ENCODE measurements at regions not wholly inside any gene's neighbourhood (a gene's known extent, or its start where the extent isn't known, plus 50 kb on each side); places are given as distances from the start of the nearest gene placed in this dataset.

- TF ChIP-seq POLR2AphosphoS5 (IDR thresholded peaks at IDR 0.05; ENCODE audit: low read depth, low read length): no peak
- no peak for TF ChIP-seq TAF1 (IDR thresholded peaks at IDR 0.05; ENCODE audit: borderline replicate concordance, low read depth, low read length)
- no peak for TF ChIP-seq POLR2A (IDR thresholded peaks at IDR 0.05; ENCODE audit: low read depth, low read length)
- no peak for FAIRE-seq
- no peak for DNase-seq (ENCODE audit: insufficient read length)
Measured at GRCh38 chr1:213728593-213729536, 258.9 kb upstream of the PROX1 start.

- DNase-seq (ENCODE audit: insufficient read length) (no peak), FAIRE-seq (no peak)
- TF ChIP-seq POLR2A (IDR thresholded peaks at IDR 0.05; ENCODE audit: low read depth, low read length) (no peak), TAF1 (IDR thresholded peaks at IDR 0.05; ENCODE audit: borderline replicate concordance, low read depth, low read length) (no peak), POLR2AphosphoS5 (IDR thresholded peaks at IDR 0.05; ENCODE audit: low read depth, low read length) (no peak)
Measured at GRCh38 chr1:213733705-213734104, 254.1 kb upstream of the PROX1 start.

DNA sequence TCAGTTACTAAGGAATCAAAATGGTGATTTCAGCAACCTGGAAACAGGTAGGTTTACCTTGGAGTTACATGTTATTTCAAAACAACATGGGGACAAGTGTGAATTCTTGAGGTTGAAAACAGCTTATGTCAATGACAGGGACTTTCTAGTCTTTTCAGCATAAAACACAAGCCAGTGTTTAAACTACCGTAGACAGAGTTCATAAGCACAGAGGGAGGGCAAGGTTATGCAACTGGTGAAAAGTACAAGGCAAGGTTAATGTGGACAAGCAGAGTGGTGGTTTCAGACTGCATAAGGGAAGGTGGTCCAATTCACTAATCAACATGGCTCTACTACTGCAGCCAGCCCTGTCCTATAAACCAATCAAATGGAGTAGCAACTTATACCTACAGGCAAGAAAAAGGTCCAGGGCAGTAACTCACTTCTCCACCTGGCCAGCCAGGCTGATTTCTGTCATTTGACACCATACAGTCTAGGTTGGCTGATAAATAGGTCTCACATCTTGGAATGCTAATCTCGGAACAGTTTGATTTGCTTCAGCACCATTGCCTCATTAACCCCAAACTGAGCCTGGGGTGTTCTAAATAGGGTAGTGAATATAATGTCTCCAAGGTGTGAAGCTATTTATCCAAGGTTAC is 250.3 kb upstream of the PROX1 start:
- FAIRE-seq: no peak
- no peak for DNase-seq (ENCODE audit: insufficient read length)
- TF ChIP-seq POLR2AphosphoS5 (IDR thresholded peaks at IDR 0.05; ENCODE audit: low read depth, low read length) (no peak), TAF1 (IDR thresholded peaks at IDR 0.05; ENCODE audit: borderline replicate concordance, low read depth, low read length) (no peak), POLR2A (IDR thresholded peaks at IDR 0.05; ENCODE audit: low read depth, low read length) (no peak)

GRCh38 chr1:213738658-213739057 is 249.1 kb upstream of the PROX1 start:
- FAIRE-seq: no peak
- no peak for TF ChIP-seq POLR2A (IDR thresholded peaks at IDR 0.05; ENCODE audit: low read depth, low read length)
- no peak for TF ChIP-seq POLR2AphosphoS5 (IDR thresholded peaks at IDR 0.05; ENCODE audit: low read depth, low read length)
- TF ChIP-seq TAF1 (IDR thresholded peaks at IDR 0.05; ENCODE audit: borderline replicate concordance, low read depth, low read length): no peak
- DNase-seq (ENCODE audit: insufficient read length): no peak

- TF ChIP-seq POLR2A (IDR thresholded peaks at IDR 0.05; ENCODE audit: low read depth, low read length) (no peak), TAF1 (IDR thresholded peaks at IDR 0.05; ENCODE audit: borderline replicate concordance, low read depth, low read length) (no peak), POLR2AphosphoS5 (IDR thresholded peaks at IDR 0.05; ENCODE audit: low read depth, low read length) (no peak)
- FAIRE-seq: no peak
- DNase-seq (ENCODE audit: insufficient read length): no peak
Measured at GRCh38 chr1:213742992-213743391, 244.8 kb upstream of the PROX1 start.

- FAIRE-seq (no peak), DNase-seq (ENCODE audit: insufficient read length) (no peak)
- TF ChIP-seq POLR2A (IDR thresholded peaks at IDR 0.05; ENCODE audit: low read depth, low read length) (no peak), TAF1 (IDR thresholded peaks at IDR 0.05; ENCODE audit: borderline replicate concordance, low read depth, low read length) (no peak), POLR2AphosphoS5 (IDR thresholded peaks at IDR 0.05; ENCODE audit: low read depth, low read length) (no peak)
Measured at GRCh38 chr1:213744780-213745179, 243.0 kb upstream of the PROX1 start.

- TF ChIP-seq POLR2AphosphoS5 (IDR thresholded peaks at IDR 0.05; ENCODE audit: low read depth, low read length): no peak
- no peak for TF ChIP-seq POLR2A (IDR thresholded peaks at IDR 0.05; ENCODE audit: low read depth, low read length)
- no peak for TF ChIP-seq TAF1 (IDR thresholded peaks at IDR 0.05; ENCODE audit: borderline replicate concordance, low read depth, low read length)
- no peak for FAIRE-seq
- no peak for DNase-seq (ENCODE audit: insufficient read length)
Measured at GRCh38 chr1:213745451-213745850, 242.3 kb upstream of the PROX1 start.

DNA sequence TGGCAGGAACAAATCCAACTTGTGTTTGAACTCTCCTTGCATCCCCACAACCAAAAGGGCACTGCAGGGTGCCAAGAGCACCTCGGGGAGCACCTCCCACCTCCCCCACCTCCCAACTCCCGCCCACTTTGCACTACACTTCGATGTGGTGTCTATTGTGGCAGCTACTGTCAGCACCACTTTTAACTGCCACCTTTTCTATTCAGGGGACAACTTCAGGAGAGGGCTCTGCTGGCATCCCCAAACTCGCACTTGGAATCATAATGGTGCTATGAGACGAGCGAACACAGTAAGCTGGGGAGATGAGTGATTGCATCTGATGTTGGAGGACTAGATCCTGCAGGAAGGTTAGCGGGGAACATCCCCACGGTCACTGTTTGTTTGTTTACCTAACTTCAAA is 238.2 kb upstream of the PROX1 start:
- FAIRE-seq (no peak), DNase-seq (ENCODE audit: insufficient read length) (no peak)
- TF ChIP-seq TAF1 (IDR thresholded peaks at IDR 0.05; ENCODE audit: borderline replicate concordance, low read depth, low read length): no peak
- no peak for TF ChIP-seq POLR2AphosphoS5 (IDR thresholded peaks at IDR 0.05; ENCODE audit: low read depth, low read length)
- no peak for TF ChIP-seq POLR2A (IDR thresholded peaks at IDR 0.05; ENCODE audit: low read depth, low read length)

- TF ChIP-seq TAF1 (IDR thresholded peaks at IDR 0.05; ENCODE audit: borderline replicate concordance, low read depth, low read length): no peak
- TF ChIP-seq POLR2A (IDR thresholded peaks at IDR 0.05; ENCODE audit: low read depth, low read length): no peak
- no peak for TF ChIP-seq POLR2AphosphoS5 (IDR thresholded peaks at IDR 0.05; ENCODE audit: low read depth, low read length)
- no peak for FAIRE-seq
- no peak for DNase-seq (ENCODE audit: insufficient read length)
Measured at GRCh38 chr1:213750231-213751063, 237.3 kb upstream of the PROX1 start.

- DNase-seq (ENCODE audit: insufficient read length) (no peak), FAIRE-seq (no peak)
- TF ChIP-seq TAF1 (IDR thresholded peaks at IDR 0.05; ENCODE audit: borderline replicate concordance, low read depth, low read length) (no peak), POLR2AphosphoS5 (IDR thresholded peaks at IDR 0.05; ENCODE audit: low read depth, low read length) (no peak), POLR2A (IDR thresholded peaks at IDR 0.05; ENCODE audit: low read depth, low read length) (no peak)
Measured at GRCh38 chr1:213751064-213751397, 236.7 kb upstream of the PROX1 start.

Data from GM12892 (cell line).